KMS-11 (cell line): ENCODE measurements at regions not wholly inside any gene's neighbourhood (a gene's known extent, or its start where the extent isn't known, plus 50 kb on each side); places are given as distances from the start of the nearest gene placed in this dataset.

Experiments used
- H2AFZ ChIP-seq: fragments of 200-600 bp; sonication (generic); 2 replicates; pipeline ENCODE4 v1.6.1; 2016; ENCODE audit warnings: antibody characterized with exemption, mixed run types, low read depth
- H3K27ac ChIP-seq: fragments of 200-600 bp; sonication (generic); 2 replicates; pipeline ENCODE4 v1.6.1; 2016; ENCODE audit warnings: mild to moderate bottlenecking, mixed run types
- H3K27me3 ChIP-seq: fragments of 200-600 bp; sonication (generic); 2 replicates; pipeline ENCODE4 v1.6.1; 2017; ENCODE audit warnings: mild to moderate bottlenecking, low read depth, mixed run types, moderate library complexity; ENCODE audit not compliant: insufficient read depth
- H3K36me3 ChIP-seq: fragments of 200-600 bp; sonication (generic); 2 replicates; pipeline ENCODE4 v1.6.1; 2017; ENCODE audit warnings: mild to moderate bottlenecking, mixed run types; ENCODE audit not compliant: insufficient read depth
- H3K4me1 ChIP-seq: fragments of 200-600 bp; sonication (generic); 2 replicates; pipeline ENCODE4 v1.6.1; 2016; ENCODE audit warnings: mild to moderate bottlenecking, low read depth, mixed run types; ENCODE audit not compliant: poor library complexity, severe bottlenecking
- H3K4me2 ChIP-seq: fragments of 200-600 bp; sonication (generic); 2 replicates; pipeline ENCODE4 v1.7.0; 2016; ENCODE audit warnings: mild to moderate bottlenecking, mixed run types
- H3K4me3 ChIP-seq: fragments of 200-600 bp; sonication (generic); IDR thresholded peaks from 2 replicates; pipeline ENCODE4 v1.6.1; 2017; ENCODE audit warnings: low read depth, low read length, mixed read lengths; ENCODE audit not compliant: insufficient read depth
- H3K79me2 ChIP-seq: fragments of 200-600 bp; sonication (generic); 2 replicates; pipeline ENCODE4 v1.6.1; 2016; ENCODE audit warnings: low read depth, mixed run types; ENCODE audit not compliant: insufficient read depth
- H3K9ac ChIP-seq: fragments of 200-600 bp; sonication (generic); 2 replicates; pipeline ENCODE4 v1.6.1; 2016; ENCODE audit warnings: mild to moderate bottlenecking, mixed run types
- H4K20me1 ChIP-seq: fragments of 200-600 bp; sonication (generic); 2 replicates; pipeline ENCODE4 v1.6.1; 2016; ENCODE audit warnings: mild to moderate bottlenecking, mixed run types; ENCODE audit not compliant: insufficient read depth
- TF ChIP-seq, protein P1 (sequence below): fragments of 200-600 bp; sonication (generic); conservative IDR thresholded peaks from 2 replicates; pipeline ENCODE4 v1.6.1; 2017; ENCODE audit warnings: low read depth, mild to moderate bottlenecking, antibody characterized with exemption, low read length, moderate library complexity, mixed read lengths

DNA sequence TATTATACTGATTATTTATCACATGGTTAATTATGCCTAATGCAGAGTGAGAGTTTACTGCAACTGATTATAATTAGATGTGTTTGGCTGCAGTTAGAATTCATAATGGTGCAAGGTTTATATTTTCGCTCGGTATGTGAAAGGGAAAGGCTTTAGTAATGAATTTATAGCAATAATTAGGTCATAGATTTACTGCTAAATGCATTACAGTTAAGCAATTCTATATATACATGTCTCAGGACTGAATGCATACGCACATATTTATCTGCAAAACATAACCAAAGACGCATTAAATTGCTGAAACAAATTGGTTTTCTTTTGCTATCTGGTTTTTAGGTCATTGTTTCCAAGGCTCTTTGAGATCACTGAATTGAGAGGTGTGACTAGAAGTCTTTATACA, 428.1 kb upstream of the PDE3A start:
- Histone ChIP-seq H3K4me1 (no peaks in the 10 kb centered on the region), H3K9ac (no peak overlapping the region), H2AFZ (no peak overlapping the region), H3K4me2 (no peak overlapping the region), H3K27ac (no peak overlapping the region), H3K27me3 (no peaks in the 10 kb centered on the region), H3K36me3 (no peaks in the 10 kb centered on the region), H3K4me3 (no peak overlapping the region), H3K79me2 (no peaks in the 10 kb centered on the region), H4K20me1 (no peaks in the 10 kb centered on the region)
- TF ChIP-seq, protein P1, sequence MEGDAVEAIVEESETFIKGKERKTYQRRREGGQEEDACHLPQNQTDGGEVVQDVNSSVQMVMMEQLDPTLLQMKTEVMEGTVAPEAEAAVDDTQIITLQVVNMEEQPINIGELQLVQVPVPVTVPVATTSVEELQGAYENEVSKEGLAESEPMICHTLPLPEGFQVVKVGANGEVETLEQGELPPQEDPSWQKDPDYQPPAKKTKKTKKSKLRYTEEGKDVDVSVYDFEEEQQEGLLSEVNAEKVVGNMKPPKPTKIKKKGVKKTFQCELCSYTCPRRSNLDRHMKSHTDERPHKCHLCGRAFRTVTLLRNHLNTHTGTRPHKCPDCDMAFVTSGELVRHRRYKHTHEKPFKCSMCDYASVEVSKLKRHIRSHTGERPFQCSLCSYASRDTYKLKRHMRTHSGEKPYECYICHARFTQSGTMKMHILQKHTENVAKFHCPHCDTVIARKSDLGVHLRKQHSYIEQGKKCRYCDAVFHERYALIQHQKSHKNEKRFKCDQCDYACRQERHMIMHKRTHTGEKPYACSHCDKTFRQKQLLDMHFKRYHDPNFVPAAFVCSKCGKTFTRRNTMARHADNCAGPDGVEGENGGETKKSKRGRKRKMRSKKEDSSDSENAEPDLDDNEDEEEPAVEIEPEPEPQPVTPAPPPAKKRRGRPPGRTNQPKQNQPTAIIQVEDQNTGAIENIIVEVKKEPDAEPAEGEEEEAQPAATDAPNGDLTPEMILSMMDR, result no peak

DNA sequence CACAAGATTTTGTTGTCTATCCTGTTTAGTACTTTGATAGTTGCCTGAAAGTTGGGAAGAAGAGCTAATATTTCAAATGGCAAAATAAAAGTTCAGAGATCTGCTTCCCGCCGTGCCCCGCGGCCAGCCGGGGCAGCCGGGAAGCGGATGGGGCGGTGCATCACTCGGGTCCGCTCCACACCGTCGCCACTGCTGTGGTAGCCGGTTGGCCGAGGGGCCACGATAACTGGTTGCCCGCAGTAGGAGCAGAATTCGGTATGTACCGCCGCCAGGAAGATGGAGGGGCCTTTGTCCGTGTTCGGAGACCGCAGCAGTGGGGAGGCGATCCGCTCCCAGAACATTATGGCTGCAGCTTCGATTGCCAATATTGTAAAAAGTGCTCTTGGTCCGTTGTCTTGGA, 427.2 kb upstream of the PDE3A start:
- Histone ChIP-seq H2AFZ (no peak overlapping the region), H4K20me1 (no peaks in the 10 kb centered on the region), H3K4me2 (no peak overlapping the region), H3K9ac (no peak overlapping the region), H3K79me2 (no peaks in the 10 kb centered on the region), H3K4me3 (no peak overlapping the region), H3K36me3 (no peaks in the 10 kb centered on the region), H3K4me1 (no peaks in the 10 kb centered on the region), H3K27ac (no peak overlapping the region), H3K27me3 (no peaks in the 10 kb centered on the region)
- TF ChIP-seq, protein P1, result no peak

DNA sequence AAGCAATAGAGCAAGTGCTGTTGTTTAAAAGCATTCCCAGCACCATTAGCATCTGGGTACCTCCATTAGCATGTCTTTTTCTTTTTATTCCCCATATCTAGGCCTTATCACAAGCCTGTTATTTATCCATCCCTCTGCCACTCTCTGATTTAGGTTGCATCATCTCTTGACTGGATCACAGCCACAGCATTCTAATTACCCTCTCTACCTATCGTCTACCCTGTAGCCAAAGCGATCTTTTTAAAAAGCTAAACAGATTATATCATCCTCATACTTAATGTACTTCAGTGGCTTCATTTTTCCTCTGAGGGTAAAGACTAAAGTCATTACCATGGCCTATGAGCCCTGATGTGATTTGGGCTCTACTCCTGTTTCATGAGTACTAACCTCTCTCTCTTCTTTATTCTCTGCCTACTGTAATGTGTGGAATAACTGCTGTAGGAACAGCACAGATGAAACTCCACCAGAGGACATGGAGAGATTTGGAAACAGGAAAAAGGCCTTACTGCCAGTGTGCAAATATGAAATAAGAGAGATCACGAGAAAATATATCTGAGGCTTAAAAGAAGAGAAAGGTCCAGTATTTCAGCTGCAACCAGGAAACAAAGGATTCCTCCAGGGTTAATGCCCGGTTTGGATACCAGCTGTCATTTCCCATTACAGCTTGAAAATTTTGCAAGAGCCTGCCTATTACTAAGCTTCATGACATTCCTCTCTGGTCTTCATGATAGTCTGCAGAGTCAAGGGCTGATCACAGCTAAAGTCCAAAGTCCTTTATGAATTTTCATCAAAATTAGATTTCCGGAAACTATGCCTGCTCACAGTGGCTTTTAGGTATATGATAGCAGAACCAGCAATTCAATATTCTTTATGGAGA, 422.5 kb upstream of the PDE3A start:
- Histone ChIP-seq H3K27ac (no peak overlapping the region), H3K79me2 (no peaks in the 10 kb centered on the region), H3K4me2 (no peak overlapping the region), H2AFZ (no peak overlapping the region), H3K4me1 (no peaks in the 10 kb centered on the region), H3K36me3 (no peaks in the 10 kb centered on the region), H3K4me3 (no peak overlapping the region), H3K9ac (no peak overlapping the region), H4K20me1 (no peaks in the 10 kb centered on the region), H3K27me3 (no peaks in the 10 kb centered on the region)
- TF ChIP-seq, protein P1, result no peak

DNA sequence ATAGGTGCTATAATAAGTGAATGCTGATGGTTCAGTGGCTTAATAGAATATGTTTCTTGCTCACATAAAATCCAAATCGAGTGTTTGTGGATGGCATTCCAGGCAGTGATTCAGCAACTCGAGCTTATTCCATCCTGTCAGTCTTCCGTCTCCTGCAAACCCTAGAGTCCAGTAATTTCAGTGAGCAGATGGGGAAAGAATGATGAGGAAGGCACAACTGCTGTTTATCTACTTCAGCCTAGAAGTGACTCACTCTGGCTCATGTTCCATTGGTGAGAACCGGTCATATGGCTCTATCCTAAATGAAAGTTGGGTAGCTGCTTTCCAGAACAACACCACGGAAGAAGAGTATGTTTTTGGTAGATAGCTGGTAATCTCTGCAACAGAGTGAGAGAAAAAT, 421.8 kb upstream of the PDE3A start:
- TF ChIP-seq, protein P1, result no peak
- Histone ChIP-seq H3K4me1 (no peaks in the 10 kb centered on the region), H3K9ac (no peak overlapping the region), H4K20me1 (no peaks in the 10 kb centered on the region), H2AFZ (no peak overlapping the region), H3K36me3 (no peaks in the 10 kb centered on the region), H3K4me2 (no peak overlapping the region), H3K79me2 (no peaks in the 10 kb centered on the region), H3K27me3 (no peaks in the 10 kb centered on the region), H3K4me3 (no peak overlapping the region), H3K27ac (no peak overlapping the region)
